IMR-90 (cell line): ENCODE measurements at regions not wholly inside any gene's neighbourhood (a gene's known extent, or its start where the extent isn't known, plus 50 kb on each side); places are given as distances from the start of the nearest gene placed in this dataset.
"Not testable (repeated sequence)": the region's sequence is repeated elsewhere in the genome, so short reads cannot be mapped to it uniquely, and the experiment has no call there.

Source experiments
- CTCF ChIP-seq: conservative IDR thresholded peaks from 2 replicates; pipeline ENCODE4 v1.5.1; 2012; ENCODE audit warnings: mild to moderate bottlenecking, low read depth, low read length, improper control_type of control experiment
- NFE2L2 ChIP-seq: fragments of 150-350 bp; IDR thresholded peaks from 2 replicates; pipeline ENCODE4 v1.6.1; 2016; ENCODE audit warnings: low read depth, mild to moderate bottlenecking, low read length
- RAD21 ChIP-seq: IDR thresholded peaks from 2 replicates; pipeline ENCODE4 v1.6.1; 2012; ENCODE audit warnings: low read length, improper control_type of control experiment
- SMC3 ChIP-seq: fragments of 150-350 bp; IDR thresholded peaks from 2 replicates; pipeline ENCODE4 v1.6.1; 2016; ENCODE audit warnings: low read depth, mild to moderate bottlenecking, antibody characterized with exemption, low read length, moderate library complexity
- TF ChIP-seq, protein P1 (sequence below): fragments of 150-350 bp; IDR thresholded peaks from 2 replicates; pipeline ENCODE4 v1.6.1; 2016; ENCODE audit warnings: low read depth, mild to moderate bottlenecking, low read length, moderate library complexity, borderline replicate concordance

DNA sequence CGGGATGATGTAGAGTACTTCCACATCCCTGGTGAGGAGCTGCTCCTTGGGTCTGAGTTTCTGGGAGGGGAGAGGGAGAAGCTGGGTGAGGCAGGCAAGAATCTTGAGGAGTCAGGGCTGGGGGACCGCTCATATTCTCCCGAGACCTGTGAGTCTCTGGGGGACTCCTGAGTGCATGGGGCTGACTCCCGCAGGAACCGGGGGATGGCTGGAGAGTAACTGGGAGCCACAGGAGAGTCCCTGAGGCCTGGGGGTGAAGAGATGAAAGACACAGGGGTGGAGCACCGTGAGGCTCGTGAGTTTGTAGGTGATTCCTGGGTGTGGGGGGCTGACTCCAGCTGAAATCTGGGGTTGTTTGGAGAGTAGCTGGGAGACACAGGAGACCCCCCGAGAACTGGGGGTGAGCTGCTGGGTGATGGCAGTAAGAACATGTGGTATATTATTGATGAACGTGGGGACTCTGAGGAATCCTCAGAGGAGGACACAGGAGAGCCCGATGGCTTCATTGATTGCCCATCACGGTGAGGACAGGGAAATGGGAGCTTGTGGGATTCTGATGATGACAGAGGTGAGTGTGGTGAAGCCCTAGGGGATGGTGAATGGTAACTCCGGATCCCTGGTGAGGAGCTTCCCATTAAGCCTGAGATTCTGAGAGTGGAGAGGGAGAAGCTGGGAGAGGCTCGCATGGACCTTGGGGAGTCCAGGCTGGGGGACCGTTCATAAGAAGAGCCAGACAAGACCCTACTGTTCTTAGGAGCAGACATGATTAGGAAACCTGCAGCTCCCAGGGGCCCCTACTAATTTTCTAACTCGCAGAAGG is 301.1 kb downstream of the CWH43 start:
- not testable (repeated sequence) for TF ChIP-seq SMC3, CTCF, RAD21, NFE2L2
- TF ChIP-seq, protein P1, sequence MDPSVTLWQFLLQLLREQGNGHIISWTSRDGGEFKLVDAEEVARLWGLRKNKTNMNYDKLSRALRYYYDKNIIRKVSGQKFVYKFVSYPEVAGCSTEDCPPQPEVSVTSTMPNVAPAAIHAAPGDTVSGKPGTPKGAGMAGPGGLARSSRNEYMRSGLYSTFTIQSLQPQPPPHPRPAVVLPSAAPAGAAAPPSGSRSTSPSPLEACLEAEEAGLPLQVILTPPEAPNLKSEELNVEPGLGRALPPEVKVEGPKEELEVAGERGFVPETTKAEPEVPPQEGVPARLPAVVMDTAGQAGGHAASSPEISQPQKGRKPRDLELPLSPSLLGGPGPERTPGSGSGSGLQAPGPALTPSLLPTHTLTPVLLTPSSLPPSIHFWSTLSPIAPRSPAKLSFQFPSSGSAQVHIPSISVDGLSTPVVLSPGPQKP: not testable (repeated sequence)
